Heart right ventricle (tissue), 16 donors: ENCODE measurements at regions not wholly inside any gene's neighbourhood (a gene's known extent, or its start where the extent isn't known, plus 50 kb on each side); places are given as distances from the start of the nearest gene placed in this dataset.
A peak's percentile ranks its signal among the peaks of the same experiment; 100 is the strongest.

Experiments
- ATAC-seq, 8 donors: fragments of 200-7000 bp; cut with Tn5 transposase; one replicate each; pipeline ENCODE4 v1.9.1; 2020; ENCODE audit warnings: mild to moderate bottlenecking in 8 of 8, moderate library complexity in 8 of 8, moderate number of reproducible peaks in 1 of 8
- DNase-seq, 2 donors: peaks; one replicate each; pipeline ENCODE4 v3.0.0-alpha.2; 2020
- H3K27ac ChIP-seq, 10 donors: fragments of 200-600 bp; sonication (generic) in 2 of 10; one replicate each; pipeline versions ENCODE4 v1.5.0 to v1.8.0; 2020 to 2022; ENCODE audit warnings: mild to moderate bottlenecking in 3 of 10
- H3K27me3 ChIP-seq, 7 donors: fragments of 200-600 bp; one replicate each; pipeline ENCODE4 v1.8.0; 2021 to 2022; ENCODE audit warnings: mild to moderate bottlenecking in 2 of 7
- H3K36me3 ChIP-seq, 9 donors: fragments of 200-600 bp; sonication (generic) in 1 of 9; one replicate each; pipeline versions ENCODE4 v1.5.0 to v1.8.0; 2020 to 2022; ENCODE audit warnings: mild to moderate bottlenecking in 2 of 9
- H3K4me1 ChIP-seq, 9 donors: fragments of 200-600 bp; sonication (generic) in 1 of 9; one replicate each; pipeline versions ENCODE4 v1.5.0 to v1.8.0; 2020 to 2022; ENCODE audit warnings: mild to moderate bottlenecking in 4 of 9
- H3K4me3 ChIP-seq, 10 donors: fragments of 200-600 bp; sonication (generic) in 2 of 10; one replicate each; pipeline versions ENCODE4 v1.5.0 to v1.8.0; 2020 to 2022; ENCODE audit warnings: mild to moderate bottlenecking in 7 of 10, moderate library complexity in 2 of 10
- H3K9me3 ChIP-seq, 11 donors: fragments of 200-600 bp in 10 of 11; sonication (generic) in 2 of 11; one replicate each; pipeline versions ENCODE4 v1.5.0 to v1.8.0; 2013 to 2022; ENCODE audit warnings: mild to moderate bottlenecking in 2 of 11, control low read depth in 1 of 11, moderate library complexity in 1 of 11
- WGBS, 2 donors: extraction: QIAGEN DNeasy Blood & Tissue Kit; methylation state at CpG; one replicate each; pipeline ENCODE4 v1.1.7; 2013; ENCODE audit warnings: inconsistent platforms in 1 of 2; 5-methylcytosine and 5-hydroxymethylcytosine counted together
- intact Hi-C, 10 donors: fragments of 100-400 bp; cut with DNase I; formaldehyde crosslinking; loops; one replicate each; pipeline versions ENCODE4 v1.11.1 to v1.14.2; 2022
- TF ChIP-seq, protein P1 (sequence below), 9 donors: fragments of 200-600 bp; sonication (generic) in 2 of 9; IDR thresholded peaks; one replicate each; pipeline versions ENCODE4 v1.5.0 to v1.8.0; 2021 to 2022; ENCODE audit warnings: antibody characterized with exemption in 9 of 9, mild to moderate bottlenecking in 5 of 9, moderate library complexity in 1 of 9
- donor health status: Arrhythmogenic right ventricular cardiomyopathy.
- donor health status: ischemic (EF 13 %, LVEDD 7.1; RV severe dilation, severe dysfunction).
- donor health status: healthy with polysubstance abuse.
- donor health status: DM: no; HTN: yes; CAD: no.
- donor health status: DM: no; HTN: no; CAD: no.
- donor health status: ischemic (EF 25% LVEDD 6.9; RV normal size, moderate dysfunction).
- donor health status: ischemic (EF 25% LVEDD 5.7; RV mildly dilated, moderate dysfunction).
- donor health status: healthy.
- donor health status: DM: yes; HTN: yes; CAD: no.
- donor health status: Ischemic cardiomyopathy.
- donor health status: ischemic (EF 35%, LVEDD 5.7; RV mildly dilated, moderate dysfunction).
- donor health status: nonischemic (EF 11% LVEDD 7.7; RV severe dilation, severe dysfunction).
- donor health status: DM: yes; HTN: yes; CAD: no.
- donor health status: PGD.
- donor health status: ischemic (EF 29% LVEDD 5.4; RV normal size, mild dysfunction).
- donor health status: nonischemic (EF 23%, LVEDD 6.1; RV moderate dilation, normal function).

DNA sequence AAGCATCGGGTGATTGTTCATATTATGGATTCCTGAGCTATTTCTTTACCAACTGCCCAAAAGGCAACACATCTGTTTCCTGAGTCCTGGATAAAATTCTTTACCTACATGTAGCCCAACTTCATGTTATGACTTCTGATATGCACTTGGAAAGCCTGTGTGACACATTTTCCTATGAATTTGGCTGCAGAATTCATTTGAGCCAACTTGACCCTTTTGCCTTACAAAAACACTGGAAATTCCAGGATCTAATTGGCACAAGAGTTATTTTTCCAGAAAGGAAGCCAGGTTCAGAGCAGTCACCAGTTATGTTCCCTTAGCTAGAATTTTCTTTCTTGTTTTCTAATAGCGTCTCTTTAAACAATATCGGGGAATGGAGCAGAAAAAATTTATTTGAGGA, 202.5 kb upstream of the LRIG3 start:
- no peaks in the 10 kb centered on the region for H3K9me3 ChIP-seq
- peak in 1 of 2 donors; percentile 6 for DNase-seq
- intact Hi-C loops, result no loop called here
- ATAC-seq, result peak in 5 of 8 donors; percentile 40 to 57 (median 51)
- TF ChIP-seq, protein P1, sequence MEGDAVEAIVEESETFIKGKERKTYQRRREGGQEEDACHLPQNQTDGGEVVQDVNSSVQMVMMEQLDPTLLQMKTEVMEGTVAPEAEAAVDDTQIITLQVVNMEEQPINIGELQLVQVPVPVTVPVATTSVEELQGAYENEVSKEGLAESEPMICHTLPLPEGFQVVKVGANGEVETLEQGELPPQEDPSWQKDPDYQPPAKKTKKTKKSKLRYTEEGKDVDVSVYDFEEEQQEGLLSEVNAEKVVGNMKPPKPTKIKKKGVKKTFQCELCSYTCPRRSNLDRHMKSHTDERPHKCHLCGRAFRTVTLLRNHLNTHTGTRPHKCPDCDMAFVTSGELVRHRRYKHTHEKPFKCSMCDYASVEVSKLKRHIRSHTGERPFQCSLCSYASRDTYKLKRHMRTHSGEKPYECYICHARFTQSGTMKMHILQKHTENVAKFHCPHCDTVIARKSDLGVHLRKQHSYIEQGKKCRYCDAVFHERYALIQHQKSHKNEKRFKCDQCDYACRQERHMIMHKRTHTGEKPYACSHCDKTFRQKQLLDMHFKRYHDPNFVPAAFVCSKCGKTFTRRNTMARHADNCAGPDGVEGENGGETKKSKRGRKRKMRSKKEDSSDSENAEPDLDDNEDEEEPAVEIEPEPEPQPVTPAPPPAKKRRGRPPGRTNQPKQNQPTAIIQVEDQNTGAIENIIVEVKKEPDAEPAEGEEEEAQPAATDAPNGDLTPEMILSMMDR (IDR thresholded peaks at IDR 0.05), result no peak
- no peaks in the 10 kb centered on the region for H3K27me3 ChIP-seq
- H3K4me1 ChIP-seq, result peaks cover 0 to 16% (median 0%) of the 10 kb centered on the region in 9 donors
- WGBS, 2 donors, result 51 to 74% methylated on average over 3 of the region's 3 CpGs
- no peaks in the 10 kb centered on the region for H3K36me3 ChIP-seq
- no peak overlapping the region for H3K4me3 ChIP-seq
- peak overlapping the region in 1 of 10 donors; percentile 8 for H3K27ac ChIP-seq

DNA sequence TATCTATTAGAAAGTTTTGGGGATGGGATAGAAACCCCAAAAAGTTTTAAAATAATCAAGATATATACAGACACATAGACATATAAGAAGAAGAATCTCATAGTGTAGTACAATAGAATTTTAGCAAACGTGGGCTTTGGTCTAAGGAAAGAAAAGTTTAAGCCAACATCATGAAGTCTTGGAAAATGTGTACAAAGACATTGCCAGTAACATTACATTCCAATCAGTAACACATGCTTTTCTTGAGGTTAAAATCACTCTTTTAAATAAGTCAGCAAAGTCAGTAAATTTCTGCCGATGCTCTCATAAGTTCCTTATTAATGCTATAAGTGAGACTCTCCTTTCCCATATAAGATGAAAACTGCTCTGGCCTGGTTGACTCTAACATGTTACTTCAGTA, 201.1 kb upstream of the LRIG3 start:
- H3K36me3 ChIP-seq, result no peaks in the 10 kb centered on the region
- no peak for DNase-seq
- TF ChIP-seq, protein P1 (IDR thresholded peaks at IDR 0.05), result no peak
- H3K4me1 ChIP-seq, result peaks cover 0 to 16% (median 0%) of the 10 kb centered on the region in 9 donors
- no peak overlapping the region for H3K4me3 ChIP-seq
- H3K9me3 ChIP-seq, result no peaks in the 10 kb centered on the region
- no peaks in the 10 kb centered on the region for H3K27me3 ChIP-seq
- ATAC-seq, result no peak
- intact Hi-C loops, result no loop called here
- H3K27ac ChIP-seq, result no peak overlapping the region
- 84 to 90% methylated on average over 2 of the region's 2 CpGs for WGBS, 2 donors

DNA sequence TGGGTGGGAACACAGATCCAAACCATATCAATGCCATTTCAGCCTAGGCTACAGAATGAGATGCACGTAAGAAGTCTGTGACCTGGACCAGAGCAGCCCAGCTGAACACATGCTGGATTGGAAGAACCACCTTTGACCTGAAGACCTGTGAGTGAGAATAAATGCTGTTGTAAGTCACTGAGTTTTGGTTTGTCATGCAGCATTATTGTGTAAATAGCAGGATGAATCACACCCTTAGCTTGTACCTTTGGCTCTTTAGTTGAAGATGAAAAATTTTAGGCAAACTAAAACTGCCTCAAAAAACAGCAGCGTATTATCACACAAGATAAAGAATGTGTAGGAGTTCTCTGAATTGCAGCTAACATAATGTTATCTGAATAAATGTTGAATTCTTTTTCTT, 199.4 kb upstream of the LRIG3 start:
- Histone ChIP-seq H3K27me3 (no peaks in the 10 kb centered on the region), H3K27ac (no peak overlapping the region), H3K4me1 (peaks cover 0 to 16% (median 0%) of the 10 kb centered on the region in 9 donors), H3K36me3 (no peaks in the 10 kb centered on the region), H3K4me3 (no peak overlapping the region), H3K9me3 (no peaks in the 10 kb centered on the region)
- DNase-seq (no peak), ATAC-seq (no peak)
- TF ChIP-seq, protein P1 (IDR thresholded peaks at IDR 0.05), result no peak
- 85 to 86% methylated on average over 2 of the region's 2 CpGs for WGBS, 2 donors
- intact Hi-C loops, result loop anchor here in 2 of 10 donors (5.0 kb wide), 1 partner anchor 33 kb away; no protein-coding TSS in a partner anchor

DNA sequence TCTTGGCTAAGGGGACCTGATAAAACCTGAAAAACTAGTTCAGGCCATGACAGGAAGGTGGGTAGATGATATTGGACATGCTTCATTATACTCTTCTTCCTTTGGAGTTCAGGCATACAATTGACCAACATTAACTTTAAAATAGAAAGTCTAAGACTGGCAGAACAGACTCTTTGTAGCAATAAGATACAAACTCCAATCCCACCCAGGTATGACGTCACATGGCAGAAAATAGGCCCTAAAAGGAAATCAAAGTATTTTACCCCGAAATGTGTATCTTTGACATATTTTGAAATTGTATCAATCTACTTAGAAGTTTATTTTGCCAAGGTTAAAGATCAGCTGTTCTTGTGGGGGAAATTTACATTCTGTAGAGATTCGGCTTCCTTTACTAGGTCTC, 198.1 kb upstream of the LRIG3 start:
- H3K27ac ChIP-seq, result no peak overlapping the region
- H3K27me3 ChIP-seq, result no peaks in the 10 kb centered on the region
- H3K4me1 ChIP-seq, result peaks cover 0 to 21% (median 3%) of the 10 kb centered on the region in 9 donors
- TF ChIP-seq, protein P1 (IDR thresholded peaks at IDR 0.05), result no peak
- H3K36me3 ChIP-seq, result no peaks in the 10 kb centered on the region
- DNase-seq, result no peak
- no peaks in the 10 kb centered on the region for H3K9me3 ChIP-seq
- H3K4me3 ChIP-seq, result no peak overlapping the region
- ATAC-seq, result no peak
- intact Hi-C loops, result loop anchor here in 2 of 10 donors (5.0 kb wide), 1 partner anchor 34 kb away; no protein-coding TSS in a partner anchor
- WGBS, 2 donors, result 90 to 96% methylated on average over 3 of the region's 3 CpGs
